M059J (cell line): ENCODE measurements at regions not wholly inside any gene's neighbourhood (a gene's known extent, or its start where the extent isn't known, plus 50 kb on each side); places are given as distances from the start of the nearest gene placed in this dataset.
"Not testable (repeated sequence)": the region's sequence is repeated elsewhere in the genome, so short reads cannot be mapped to it uniquely, and the experiment has no call there.

Experiments used
- DNase-seq: peaks from one replicate; pipeline ENCODE4 v3.0.0-alpha.2; 2012; ENCODE audit warnings: low read depth

GRCh38 chr9:33623658-33624586, 99.9 kb downstream of the ANKRD18B start:
- DNase-seq = peak; percentile 73

GRCh38 chr9:33628318-33628717, 104.3 kb downstream of the ANKRD18B start:
- DNase-seq = not testable (repeated sequence)

GRCh38 chr9:33628865-33629410, 104.9 kb downstream of the ANKRD18B start:
- no peak for DNase-seq

- DNase-seq = no peak
Observed at GRCh38 chr9:33633636-33634035, 109.6 kb downstream of the ANKRD18B start.

GRCh38 chr9:33637881-33638280, 113.8 kb downstream of the ANKRD18B start:
- no peak for DNase-seq

GRCh38 chr9:33638391-33638915, 114.4 kb downstream of the ANKRD18B start:
- DNase-seq = no peak

- DNase-seq = no peak
Observed at GRCh38 chr9:33645706-33646105, 121.7 kb downstream of the ANKRD18B start.

- no peak for DNase-seq
Observed at GRCh38 chr9:33649463-33649862, 125.4 kb downstream of the ANKRD18B start.

GRCh38 chr9:33651125-33651524, 127.1 kb downstream of the ANKRD18B start:
- DNase-seq = no peak

- no peak for DNase-seq
Observed at GRCh38 chr9:33659921-33660320, 135.4 kb upstream of the PRSS3 start.

GRCh38 chr9:33660772-33661171, 134.6 kb upstream of the PRSS3 start:
- DNase-seq = no peak

GRCh38 chr9:33661176-33661575, 134.2 kb upstream of the PRSS3 start:
- no peak for DNase-seq

- no peak for DNase-seq
Observed at GRCh38 chr9:33662871-33663270, 132.5 kb upstream of the PRSS3 start.

GRCh38 chr9:33676194-33676745, 119.1 kb upstream of the PRSS3 start:
- not testable (repeated sequence) for DNase-seq

- DNase-seq = peak; percentile 13
Observed at GRCh38 chr9:33676746-33677505, 118.4 kb upstream of the PRSS3 start.

GRCh38 chr9:33677506-33677809, 117.9 kb upstream of the PRSS3 start:
- DNase-seq = no peak

- no peak for DNase-seq
Observed at GRCh38 chr9:33677961-33678360, 117.4 kb upstream of the PRSS3 start.

GRCh38 chr9:33682551-33682950, 112.8 kb upstream of the PRSS3 start:
- no peak for DNase-seq

GRCh38 chr9:33684831-33685230, 110.5 kb upstream of the PRSS3 start:
- no peak for DNase-seq

GRCh38 chr9:33686942-33687341, 108.4 kb upstream of the PRSS3 start:
- no peak for DNase-seq

- no peak for DNase-seq
Observed at GRCh38 chr9:33687779-33688178, 107.6 kb upstream of the PRSS3 start.
